HCT116 (cell line): ENCODE measurements at regions not wholly inside any gene's neighbourhood (a gene's known extent, or its start where the extent isn't known, plus 50 kb on each side); places are given as distances from the start of the nearest gene placed in this dataset.

Experiments
- ATAC-seq: fragments of 200-7000 bp; cut with Tn5 transposase; 2 replicates; pipeline ENCODE4 v1.9.1; 2020; ENCODE audit warnings: mild to moderate bottlenecking, moderate library complexity
- BruUV-seq: library from RNA; stranded (reverse); fragments of 400-500 nt; replicated peaks from 2 replicates; lab custom pipeline; 2021; lab: Mats Ljungman, UMichigan
- CTCF ChIA-PET: fragments of 300-600 bp; sonication (Branson Sonifier 250); formaldehyde crosslinking; loops from one replicate; lab custom pipeline; 2021; ENCODE audit warnings: antibody characterized with exemption; lab: Charles Lee
- POLR2A ChIA-PET: fragments of 300-600, 350-600 bp; sonication (Branson Sonifier 250); formaldehyde crosslinking; loops from one replicate; lab custom pipeline; 2021; ENCODE audit warnings: antibody characterized with exemption; lab: Charles Lee
- RAD21 ChIA-PET, 2 experiments: fragments of 300-600 bp; sonication (Branson Sonifier 250); formaldehyde crosslinking; loops; one replicate each; lab custom pipeline; 2023; ENCODE audit warnings: low total read pairs in 2 of 2; ENCODE audit not compliant: uncharacterized antibody in 2 of 2, unreplicated experiment in 2 of 2, low non-redundant PET in 1 of 2; lab: Charles Lee
- DNase-seq: peaks from one replicate; pipeline ENCODE4 v3.0.0-alpha.2; 2010; ENCODE audit warnings: low read depth, low spot score
- H2AFZ ChIP-seq: fragments of 200-600 bp; shearing (Covaris generic), sonication (generic); 2 replicates; pipeline ENCODE4 v1.6.1; 2017; ENCODE audit warnings: low read depth, mixed run types, mixed read lengths, antibody characterized with exemption, low read length; ENCODE audit not compliant: poor library complexity, severe bottlenecking
- H3K27ac ChIP-seq: 2 replicates; pipeline ENCODE4 v1.5.1; 2012; ENCODE audit warnings: low read depth, low read length
- H3K27me3 ChIP-seq: fragments of 200-600 bp; sonication (generic); 2 replicates; pipeline ENCODE4 v1.6.1; 2016; ENCODE audit warnings: mixed run types, low read length, mixed read lengths; ENCODE audit not compliant: insufficient read depth
- H3K36me3 ChIP-seq, 2 experiments: fragments of 200-500 bp in 1 of 2; fragments of 200-600 bp in 1 of 2; sonication (Bioruptor generic) in 1 of 2; sonication (generic) in 1 of 2; 2 replicates each; pipeline versions ENCODE4 v1.5.1 to v1.6.1; 2014 to 2016; ENCODE audit warnings: low read length in 2 of 2, inconsistent platforms in 1 of 2, mixed read lengths in 1 of 2, mixed run types in 1 of 2; ENCODE audit not compliant: insufficient read depth in 2 of 2, control insufficient read depth in 1 of 2
- H3K4me1 ChIP-seq, 2 experiments: fragments of 200-600 bp in 1 of 2; sonication (generic) in 1 of 2; 2 replicates each; pipeline versions ENCODE4 v1.5.1 to v1.6.1; 2012 to 2017; ENCODE audit warnings: low read length in 2 of 2, inconsistent platforms in 1 of 2, mild to moderate bottlenecking in 1 of 2, mixed read lengths in 1 of 2, mixed run types in 1 of 2, moderate library complexity in 1 of 2; ENCODE audit not compliant: insufficient read depth in 2 of 2, control insufficient read depth in 1 of 2
- H3K4me2 ChIP-seq: fragments of 200-600 bp; sonication (generic); 2 replicates; pipeline ENCODE4 v1.6.1; 2017; ENCODE audit warnings: mixed run types, low read length, mixed read lengths
- H3K4me3 ChIP-seq, 2 experiments: fragments of 200-600 bp in 1 of 2; sonication (generic) in 1 of 2; replicated peaks in 1 of 2; 2 replicates each; pipeline ENCODE4 v1.5.1; 2011 to 2016; ENCODE audit warnings: low read length in 2 of 2, control low read depth in 1 of 2, low read depth in 1 of 2, mild to moderate bottlenecking in 1 of 2, mixed read lengths in 1 of 2, mixed run types in 1 of 2
- H3K79me2 ChIP-seq: fragments of 200-600 bp; sonication (generic); 2 replicates; pipeline ENCODE4 v1.6.1; 2017; ENCODE audit warnings: mild to moderate bottlenecking, mixed run types, low read length, moderate library complexity, mixed read lengths; ENCODE audit not compliant: insufficient read depth
- H3K9ac ChIP-seq: fragments of 200-600 bp; sonication (generic); 2 replicates; pipeline ENCODE4 v1.6.1; 2016; ENCODE audit warnings: low read length, mixed read lengths
- H3K9me2 ChIP-seq: fragments of 200-600 bp; sonication (generic), shearing (Covaris generic); 2 replicates; pipeline ENCODE4 v1.6.1; 2017; ENCODE audit warnings: mixed run types, mild to moderate bottlenecking, moderate library complexity; ENCODE audit not compliant: insufficient read depth
- H3K9me3 ChIP-seq, 2 experiments: fragments of 200-500 bp in 1 of 2; fragments of 200-600 bp in 1 of 2; sonication (Bioruptor generic) in 1 of 2; sonication (generic) in 1 of 2; 2 replicates each; pipeline ENCODE4 v1.6.1; 2014 to 2017; ENCODE audit warnings: low read length in 2 of 2, mixed read lengths in 2 of 2, inconsistent platforms in 1 of 2, low read depth in 1 of 2, mild to moderate bottlenecking in 1 of 2, mixed run types in 1 of 2, moderate library complexity in 1 of 2; ENCODE audit not compliant: control insufficient read depth in 1 of 2, insufficient read depth in 1 of 2
- H4K20me1 ChIP-seq: fragments of 200-600 bp; sonication (generic), shearing (Covaris generic); 2 replicates; pipeline ENCODE4 v1.6.1; 2017; ENCODE audit warnings: mixed run types, mild to moderate bottlenecking, moderate library complexity; ENCODE audit not compliant: insufficient read depth
- CEBPB ChIP-seq: IDR thresholded peaks from 2 replicates; pipeline ENCODE4 v1.6.1; 2012; ENCODE audit warnings: low read depth
- EGR1 ChIP-seq: IDR thresholded peaks from 2 replicates; pipeline ENCODE4 v1.6.1; 2012; ENCODE audit warnings: low read depth
- EZH2 ChIP-seq: fragments of 200-600 bp; sonication (generic); IDR thresholded peaks from 2 replicates; pipeline ENCODE4 v1.6.1; 2017; ENCODE audit warnings: antibody characterized with exemption, mixed run types
- FOSL1 ChIP-seq: IDR thresholded peaks from 2 replicates; pipeline ENCODE4 v1.6.1; 2012; ENCODE audit warnings: low read depth
- JUND ChIP-seq: IDR thresholded peaks from 2 replicates; pipeline ENCODE4 v1.6.1; 2012
- MAX ChIP-seq: IDR thresholded peaks from 2 replicates; pipeline ENCODE4 v1.6.1; 2012
- POLR2A ChIP-seq: IDR thresholded peaks from 2 replicates; pipeline ENCODE4 v1.7.0; 2011; ENCODE audit warnings: borderline replicate concordance; ENCODE audit not compliant: insufficient read depth, insufficient read length; ENCODE audit errors: extremely low read depth
- POLR2AphosphoS5 ChIP-seq: IDR thresholded peaks from 2 replicates; pipeline ENCODE4 v1.6.1; 2011; ENCODE audit warnings: mild to moderate bottlenecking, low read depth, low read length, moderate library complexity
- SP1 ChIP-seq: IDR thresholded peaks from 2 replicates; pipeline ENCODE4 v1.6.1; 2012; ENCODE audit warnings: low read depth
- TCF7L2 ChIP-seq: IDR thresholded peaks from 2 replicates; pipeline ENCODE4 v1.7.0; 2011; ENCODE audit warnings: borderline replicate concordance, inconsistent platforms; ENCODE audit not compliant: insufficient read depth, insufficient read length; ENCODE audit errors: extremely low read depth
- YY1 ChIP-seq: IDR thresholded peaks from 2 replicates; pipeline ENCODE4 v1.6.1; 2011; ENCODE audit warnings: low read length, low read depth, moderate library complexity, mild to moderate bottlenecking; ENCODE audit not compliant: insufficient replicate concordance; ENCODE audit errors: extremely low read depth
- ZNF274 ChIP-seq: fragments of 200-500 bp; sonication (Bioruptor generic); IDR thresholded peaks from 2 replicates; pipeline ENCODE4 v1.6.1; 2014; ENCODE audit warnings: mild to moderate bottlenecking, low read depth, low read length, inconsistent platforms
- intact Hi-C: fragments of 100-400 bp; cut with micrococcal nuclease; formaldehyde crosslinking; loops from 2 replicates; pipeline ENCODE4 v1.10.0; 2022

GRCh38 chr5:145441228-145441627 is 393.9 kb downstream of the PRELID2 start:
- H3K79me2 ChIP-seq: no peaks in the 10 kb centered on the region
- no peak overlapping the region for H3K4me3 ChIP-seq
- no peak overlapping the region for H3K27ac ChIP-seq
- DNase-seq (no peak), ATAC-seq (no peak)
- H3K9me2 ChIP-seq: no peaks in the 10 kb centered on the region
- H3K4me2 ChIP-seq: no peak overlapping the region
- ChIA-PET POLR2A (no interaction called here), CTCF (no interaction called here), RAD21 (no interaction called here)
- no peaks in the 10 kb centered on the region for H3K27me3 ChIP-seq
- H4K20me1 ChIP-seq: no peaks in the 10 kb centered on the region
- H3K36me3 ChIP-seq: no peaks in the 10 kb centered on the region
- H3K9me3 ChIP-seq: no peaks in the 10 kb centered on the region
- intact Hi-C loops: no loop called here
- no peak overlapping the region for H3K9ac ChIP-seq
- no TSS peak for BruUV-seq
- no peak for TF ChIP-seq EGR1
- H3K4me1 ChIP-seq: no peaks in the 10 kb centered on the region
- no peak overlapping the region for H2AFZ ChIP-seq

GRCh38 chr5:145437627-145438026 is 397.5 kb downstream of the PRELID2 start:
- Histone ChIP-seq H3K9me2 (no peaks in the 10 kb centered on the region), H3K36me3 (no peaks in the 10 kb centered on the region), H3K9ac (no peak overlapping the region), H3K4me1 (peaks cover 0 to 5% of the 10 kb centered on the region in 2 experiments; a peak in 1 of 4 replicates), H4K20me1 (no peaks in the 10 kb centered on the region), H3K27me3 (no peaks in the 10 kb centered on the region), H3K79me2 (no peaks in the 10 kb centered on the region), H3K4me3 (no peak overlapping the region), H3K9me3 (no peaks in the 10 kb centered on the region), H2AFZ (no peak overlapping the region), H3K27ac (no peak overlapping the region), H3K4me2 (no peak overlapping the region)
- ChIA-PET RAD21 (no interaction called here), POLR2A (no interaction called here), CTCF (no interaction called here)
- no peak for DNase-seq
- no peak for TF ChIP-seq CEBPB
- no peak for TF ChIP-seq ZNF274
- TF ChIP-seq MAX: no peak
- no peak for TF ChIP-seq EZH2
- no peak for TF ChIP-seq JUND
- no peak for TF ChIP-seq YY1
- no peak for TF ChIP-seq SP1
- no peak for TF ChIP-seq POLR2A
- no peak for TF ChIP-seq FOSL1
- no peak for TF ChIP-seq EGR1
- TF ChIP-seq POLR2AphosphoS5: no peak
- TF ChIP-seq TCF7L2: no peak
- ATAC-seq: no peak
- BruUV-seq: no TSS peak
- intact Hi-C loops: no loop called here
